ENCODE measurements at regions not wholly inside any gene's neighbourhood (a gene's known extent, or its start where the extent isn't known, plus 50 kb on each side); places are given as distances from the start of the nearest gene placed in this dataset.

- ChIA-PET POLR2A (no interaction called here), CTCF (no interaction called here)
- TF ChIP-seq L3MBTL2 (conservative IDR thresholded peaks at IDR 0.05) (no peak), ZNF384 (IDR thresholded peaks at IDR 0.05) (no peak), TARDBP (IDR thresholded peaks at IDR 0.05) (no peak), NFRKB (IDR thresholded peaks at IDR 0.05) (no peak), SUZ12 (IDR thresholded peaks at IDR 0.05) (no peak)
- DNase-seq (ENCODE audit: extremely low spot score) = no peak
These were observed 372.7 kb downstream of the NUAK1 start for GRCh38 chr12:105766029-105766428.

- TF ChIP-seq NFRKB (IDR thresholded peaks at IDR 0.05) (no peak), PKNOX1 (IDR thresholded peaks at IDR 0.05) (no peak), FOXA1 (IDR thresholded peaks at IDR 0.05) (no peak), HDGF (IDR thresholded peaks at IDR 0.05; ENCODE audit: borderline replicate concordance) (no peak), ZNF384 (IDR thresholded peaks at IDR 0.05) (no peak), CTBP1 (IDR thresholded peaks at IDR 0.05; ENCODE audit: borderline replicate concordance) (no peak), ARNT (IDR thresholded peaks at IDR 0.05) (no peak)
- POLR2A ChIA-PET = no interaction called here
These were observed 369.3 kb downstream of the NUAK1 start for GRCh38 chr12:105769486-105769885.

GRCh38 chr12:105773471-105773870 is 365.3 kb downstream of the NUAK1 start:
- ChIA-PET POLR2A (no interaction called here), CTCF (no interaction called here)
- TF ChIP-seq ARNT (IDR thresholded peaks at IDR 0.05) = no peak
- DNase-seq (ENCODE audit: extremely low spot score) = no peak

More at GRCh38 chr12:105769486-105769885, 369.3 kb downstream of the NUAK1 start:
- DNase-seq (ENCODE audit: extremely low spot score) = no peak
- CTCF ChIA-PET = interaction anchor here (0.6 kb wide), 1 partner anchor 880 kb away, joined by 3 read pairs; no protein-coding TSS in a partner anchor

- CTCF ChIA-PET = no interaction called here
- POLR2A ChIA-PET = no interaction called here
- no peak for TF ChIP-seq SP1 (IDR thresholded peaks at IDR 0.05)
These were observed 364.7 kb downstream of the NUAK1 start for GRCh38 chr12:105774037-105774436.

GRCh38 chr12:105775343-105775742 is 363.4 kb downstream of the NUAK1 start:
- ChIA-PET CTCF (no interaction called here), POLR2A (no interaction called here)
- no peak for TF ChIP-seq CTBP1 (IDR thresholded peaks at IDR 0.05; ENCODE audit: borderline replicate concordance)
- no peak for TF ChIP-seq L3MBTL2 (conservative IDR thresholded peaks at IDR 0.05)
- no peak for TF ChIP-seq BHLHE40 (IDR thresholded peaks at IDR 0.05; ENCODE audit: borderline replicate concordance)
- TF ChIP-seq FOXK2 (IDR thresholded peaks at IDR 0.05) = no peak
- TF ChIP-seq TARDBP (IDR thresholded peaks at IDR 0.05) = no peak
- TF ChIP-seq LEF1 (IDR thresholded peaks at IDR 0.05; ENCODE audit: borderline replicate concordance) = no peak
- no peak for DNase-seq (ENCODE audit: extremely low spot score)

More at GRCh38 chr12:105774037-105774436, 364.7 kb downstream of the NUAK1 start:
- no peak for DNase-seq (ENCODE audit: extremely low spot score)

GRCh38 chr12:105783983-105784947 is 354.5 kb downstream of the NUAK1 start:
- DNase-seq (ENCODE audit: extremely low spot score) = no peak
- ChIA-PET CTCF (no interaction called here), POLR2A (no interaction called here)
- TF ChIP-seq SUZ12 (IDR thresholded peaks at IDR 0.05) = no peak

- TF ChIP-seq SUZ12 (IDR thresholded peaks at IDR 0.05) (no peak), SP1 (IDR thresholded peaks at IDR 0.05) (no peak), TARDBP (IDR thresholded peaks at IDR 0.05) (no peak), FOXM1 (IDR thresholded peaks at IDR 0.05; ENCODE audit: borderline replicate concordance) (no peak), BHLHE40 (IDR thresholded peaks at IDR 0.05; ENCODE audit: borderline replicate concordance) (no peak), FOXA1 (IDR thresholded peaks at IDR 0.05) (no peak)
- ChIA-PET CTCF (no interaction called here), POLR2A (no interaction called here)
- no peak for DNase-seq (ENCODE audit: extremely low spot score)
These were observed 345.3 kb downstream of the NUAK1 start for GRCh38 chr12:105793421-105793820.

GRCh38 chr12:105798256-105798845 is 340.4 kb downstream of the NUAK1 start:
- TF ChIP-seq FOXM1 (IDR thresholded peaks at IDR 0.05; ENCODE audit: borderline replicate concordance) = no peak
- no peak for TF ChIP-seq L3MBTL2 (conservative IDR thresholded peaks at IDR 0.05)
- no peak for TF ChIP-seq FOXK2 (IDR thresholded peaks at IDR 0.05)
- TF ChIP-seq LEF1 (IDR thresholded peaks at IDR 0.05; ENCODE audit: borderline replicate concordance) = no peak
- no peak for TF ChIP-seq PKNOX1 (IDR thresholded peaks at IDR 0.05)
- TF ChIP-seq ZNF384 (IDR thresholded peaks at IDR 0.05) = no peak
- no peak for TF ChIP-seq TARDBP (IDR thresholded peaks at IDR 0.05)
- no peak for TF ChIP-seq FOXA1 (IDR thresholded peaks at IDR 0.05)
- TF ChIP-seq SP1 (IDR thresholded peaks at IDR 0.05) = no peak
- no peak for TF ChIP-seq SUZ12 (IDR thresholded peaks at IDR 0.05)
- no peak for TF ChIP-seq HDGF (IDR thresholded peaks at IDR 0.05; ENCODE audit: borderline replicate concordance)
- no peak for TF ChIP-seq ELF4 (IDR thresholded peaks at IDR 0.05)
- ChIA-PET CTCF (interaction anchor here (0.6 kb wide), 1 partner anchor 805 kb away, joined by 3 read pairs; no protein-coding TSS in a partner anchor), POLR2A (no interaction called here)
- DNase-seq (ENCODE audit: extremely low spot score) = no peak
